H1 (cell line): ENCODE measurements at regions not wholly inside any gene's neighbourhood (a gene's known extent, or its start where the extent isn't known, plus 50 kb on each side); places are given as distances from the start of the nearest gene placed in this dataset.

Source experiments
- POLR2A ChIP-seq, 2 experiments: IDR thresholded peaks; 1 replicate in 1 of 2; 2 replicates in 1 of 2; pipeline ENCODE4 v1.6.1; 2011; ENCODE audit warnings: low read depth in 2 of 2, low read length in 2 of 2, mild to moderate bottlenecking in 2 of 2; ENCODE audit errors: control extremely low read depth in 1 of 2
- RAD21 ChIP-seq, 2 experiments: IDR thresholded peaks in 1 of 2; conservative IDR thresholded peaks in 1 of 2; 2 replicates each; pipeline ENCODE4 v1.6.1; 2011; ENCODE audit warnings: low read depth in 2 of 2, low read length in 2 of 2, improper control_type of control experiment in 1 of 2, inconsistent platforms in 1 of 2, mild to moderate bottlenecking in 1 of 2, moderate library complexity in 1 of 2
- SIX5 ChIP-seq: IDR thresholded peaks from 2 replicates; pipeline ENCODE4 v1.6.1; 2011; ENCODE audit warnings: mild to moderate bottlenecking, low read depth, low read length

DNA sequence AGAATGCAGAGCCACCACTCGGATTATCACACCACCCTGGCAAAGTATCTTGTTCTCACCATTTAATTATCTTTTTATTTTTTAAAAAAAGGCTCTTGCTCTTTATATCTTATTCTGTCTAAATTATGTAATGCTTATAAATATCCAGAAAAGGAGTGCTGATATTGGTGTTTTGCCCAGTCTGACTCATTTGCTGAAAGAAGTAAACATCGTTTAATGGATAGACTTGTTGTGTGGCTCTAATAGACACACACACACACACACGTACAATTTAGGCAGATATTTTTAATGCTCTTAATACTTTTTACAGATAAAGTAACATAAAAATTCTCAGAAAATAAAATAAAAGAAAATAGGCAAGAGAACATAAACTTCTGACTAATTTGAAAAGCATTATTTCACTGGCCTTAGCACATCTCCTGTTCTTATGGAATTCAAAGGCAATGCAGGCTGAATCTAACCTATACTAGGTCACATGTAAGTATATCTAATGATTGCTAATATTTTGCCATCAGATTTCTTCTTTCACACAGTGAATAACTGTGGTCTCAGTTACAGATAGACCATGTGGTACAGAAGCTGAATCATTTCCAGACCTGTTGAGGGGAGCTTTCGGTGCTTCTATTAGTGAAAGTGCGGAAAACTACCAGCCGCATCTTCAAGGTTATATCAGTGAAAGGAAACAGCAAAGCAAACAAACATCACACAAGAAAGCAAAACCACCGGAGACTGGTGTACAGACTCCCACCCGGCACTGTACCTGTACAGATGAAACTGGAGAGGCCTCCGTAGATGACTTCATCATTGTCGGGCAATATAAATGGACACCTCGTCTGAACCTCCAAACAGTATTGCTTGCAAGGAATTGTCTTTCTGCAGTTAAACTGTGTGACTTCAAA, 642.1 kb upstream of the ARGLU1 start:
- TF ChIP-seq POLR2A (IDR thresholded peaks at IDR 0.05; ENCODE audit: control extremely low read depth in 1 of 2, low read depth in 2 of 2, low read length in 2 of 2) (no peak), SIX5 (no peak), RAD21 (IDR thresholded peaks at IDR 0.05 in 1 of 2, conservative IDR thresholded peaks at IDR 0.05 in 1 of 2; ENCODE audit: low read depth in 2 of 2, low read length in 2 of 2) (no peak)
